HepG2 (cell line): ENCODE measurements at regions not wholly inside any gene's neighbourhood (a gene's known extent, or its start where the extent isn't known, plus 50 kb on each side); places are given as distances from the start of the nearest gene placed in this dataset.

ENCODE experiments used
- ATAC-seq: fragments of 200-7000 bp; cut with Tn5 transposase; 3 replicates; pipeline ENCODE4 v1.9.1; 2020; ENCODE audit warnings: mild to moderate bottlenecking, moderate library complexity
- BruUV-seq: library from RNA; stranded (reverse); fragments of 400-500 nt; replicated peaks from 2 replicates; lab custom pipeline; 2021; lab: Mats Ljungman, UMichigan
- CTCF ChIA-PET: fragments of 300-600 bp; formaldehyde crosslinking; extraction: SDS; loops from one replicate; lab custom pipeline; 2021; ENCODE audit warnings: low total read pairs, inconsistent platforms, low intra/inter-chr PET ratio; lab: Yijun Ruan, JAX
- POLR2A ChIA-PET: fragments of 350-600 bp; sonication (Branson Sonifier 250); formaldehyde crosslinking; loops from one replicate; lab custom pipeline; 2020; ENCODE audit warnings: antibody characterized with exemption, inconsistent platforms; lab: Yijun Ruan, JAX
- DNase-seq: peaks from one replicate; pipeline ENCODE4 v3.0.0-alpha.2; 2015; ENCODE audit warnings: low spot score
- FAIRE-seq: peaks from 3 replicates; lab custom pipeline; 2011; peaks lifted over from hg19 to GRCh38; lab: Jason Lieb, UNC
- H2AFZ ChIP-seq: one replicate; pipeline ENCODE4 v1.6.1; 2011; ENCODE audit warnings: low read length, inconsistent platforms
- H3K27ac ChIP-seq: fragments of 300-600 bp; 3 replicates; pipeline ENCODE4 v1.8.0; 2011; ENCODE audit warnings: mixed run types, mild to moderate bottlenecking, mixed read lengths, low read length, inconsistent platforms; ENCODE audit not compliant: insufficient read depth; ENCODE audit errors: extremely low read length
- H3K27me3 ChIP-seq, 2 experiments: fragments of 200-600 bp in 1 of 2; 2 replicates in 1 of 2; 3 replicates in 1 of 2; pipeline versions ENCODE4 v1.6.0 to v1.8.0; 2011; ENCODE audit warnings: low read length in 2 of 2, mild to moderate bottlenecking in 2 of 2, moderate library complexity in 2 of 2, inconsistent platforms in 1 of 2; ENCODE audit not compliant: insufficient read depth in 2 of 2, control insufficient read depth in 1 of 2
- H3K36me3 ChIP-seq, 2 experiments: fragments of 200-600 bp in 1 of 2; replicated peaks in 1 of 2; 2 replicates in 1 of 2; 3 replicates in 1 of 2; pipeline versions ENCODE4 v1.5.1 to v1.8.0; 2011; ENCODE audit warnings: low read length in 2 of 2, inconsistent platforms in 1 of 2; ENCODE audit not compliant: insufficient read depth in 2 of 2, control insufficient read depth in 1 of 2
- H3K4me1 ChIP-seq: 2 replicates; pipeline ENCODE4 v1.5.1; 2012; ENCODE audit warnings: low read length, inconsistent platforms; ENCODE audit not compliant: insufficient read depth
- H3K4me2 ChIP-seq: 2 replicates; pipeline ENCODE4 v1.6.0; 2011; ENCODE audit warnings: low read depth, low read length, inconsistent platforms
- H3K4me3 ChIP-seq, 3 experiments: fragments of 200-600 bp in 1 of 3; sonication (generic), shearing (Covaris generic) in 1 of 3; replicated peaks in 1 of 3; 2 replicates each; pipeline ENCODE4 v1.5.1; 2011 to 2016; ENCODE audit warnings: low read length in 3 of 3, inconsistent platforms in 2 of 3, low read depth in 2 of 3, mild to moderate bottlenecking in 2 of 3, control low read depth in 1 of 3, mixed read lengths in 1 of 3; ENCODE audit not compliant: insufficient read depth in 1 of 3
- H3K79me2 ChIP-seq: one replicate; pipeline ENCODE4 v1.6.1; 2011; ENCODE audit warnings: low read length, inconsistent platforms; ENCODE audit not compliant: insufficient read depth
- H3K9ac ChIP-seq: 2 replicates; pipeline ENCODE4 v1.6.0; 2011; ENCODE audit warnings: mild to moderate bottlenecking, low read depth, low read length, inconsistent platforms; ENCODE audit not compliant: insufficient read depth
- H3K9me3 ChIP-seq: 2 replicates; pipeline ENCODE4 v1.5.1; 2012; ENCODE audit warnings: mild to moderate bottlenecking, low read length
- H4K20me1 ChIP-seq: 2 replicates; pipeline ENCODE4 v1.6.0; 2011; ENCODE audit warnings: inconsistent platforms, mild to moderate bottlenecking, low read length, moderate library complexity; ENCODE audit not compliant: insufficient read depth
- AGO2 ChIP-seq: fragments of 200-400 bp; formaldehyde crosslinking; optimal IDR thresholded peaks from 2 replicates; pipeline ENCODE3; 2017; ENCODE audit warnings: mild to moderate bottlenecking, low read depth, low read length, moderate library complexity
- BRCA1 ChIP-seq: sonication (generic); formaldehyde crosslinking; IDR thresholded peaks from 2 replicates; pipeline ENCODE4 v1.4.0; 2020; ENCODE audit warnings: missing genetic modification reagents
- CEBPG ChIP-seq: IDR thresholded peaks from 2 replicates; pipeline ENCODE4 v1.6.1; 2016
- CENPX ChIP-seq: sonication (generic); formaldehyde crosslinking; IDR thresholded peaks from 2 replicates; pipeline ENCODE4 v1.9.0; 2021; ENCODE audit warnings: mild to moderate bottlenecking, missing genetic modification reagents, moderate library complexity
- CREB1 ChIP-seq, 2 experiments: fragments of 450-650 bp in 1 of 2; IDR thresholded peaks; 2 replicates each; pipeline ENCODE4 v1.6.1; 2016 to 2017; ENCODE audit warnings: control low read depth in 1 of 2, mild to moderate bottlenecking in 1 of 2, missing compliant biosample characterization in 1 of 2, missing genetic modification characterization in 1 of 2
- DNMT1 ChIP-seq: sonication (generic); formaldehyde crosslinking; IDR thresholded peaks from 2 replicates; pipeline ENCODE4 v1.5.1; 2020; ENCODE audit warnings: mild to moderate bottlenecking, missing genetic modification reagents
- FOXC1 ChIP-seq: sonication (generic); formaldehyde crosslinking; IDR thresholded peaks from 2 replicates; pipeline ENCODE4 v1.8.0; 2022; ENCODE audit warnings: mild to moderate bottlenecking, missing genetic modification reagents, borderline replicate concordance
- KDM5A ChIP-seq: fragments of 200-600 bp; sonication (generic); IDR thresholded peaks from 2 replicates; pipeline ENCODE4 v1.7.0; 2018; ENCODE audit warnings: antibody characterized with exemption, mild to moderate bottlenecking, low read length, borderline replicate concordance
- MAF1 ChIP-seq: sonication (generic); formaldehyde crosslinking; IDR thresholded peaks from 2 replicates; pipeline ENCODE4 v1.5.0; 2020; ENCODE audit warnings: missing genetic modification reagents, borderline replicate concordance
- MAFF ChIP-seq: IDR thresholded peaks from 2 replicates; pipeline ENCODE4 v1.6.1; 2011; ENCODE audit warnings: low read depth, low read length, improper control_type of control experiment
- MYNN ChIP-seq: sonication (generic); formaldehyde crosslinking; IDR thresholded peaks from 2 replicates; pipeline ENCODE4 v1.4.0; 2020; ENCODE audit warnings: mild to moderate bottlenecking, low read depth, missing genetic modification reagents
- RNF2 ChIP-seq: fragments of 450-650 bp; conservative IDR thresholded peaks from 2 replicates; pipeline ENCODE4 v1.6.1; 2016; ENCODE audit warnings: low read depth
- ZFP1 ChIP-seq: IDR thresholded peaks from 2 replicates; pipeline ENCODE4 v1.6.1; 2016
- ZNF230 ChIP-seq: sonication (generic); formaldehyde crosslinking; IDR thresholded peaks from 2 replicates; pipeline ENCODE4 v1.4.0; 2020; ENCODE audit warnings: mild to moderate bottlenecking, missing genetic modification reagents
- ZNF367 ChIP-seq: sonication (generic); formaldehyde crosslinking; IDR thresholded peaks from 2 replicates; pipeline ENCODE4 v1.4.0; 2020; ENCODE audit warnings: missing genetic modification reagents, borderline replicate concordance
- ZNF782 ChIP-seq: sonication (generic); formaldehyde crosslinking; IDR thresholded peaks from 2 replicates; pipeline ENCODE4 v1.4.0; 2020; ENCODE audit warnings: missing genetic modification reagents, mild to moderate bottlenecking, borderline replicate concordance
- WGBS: methylation state at CpG from one replicate; pipeline ENCODE4 v1.1.6; 2017; ENCODE audit warnings: low lambda C conversion rate; 5-methylcytosine and 5-hydroxymethylcytosine counted together
- in situ Hi-C: cut with HindIII; loops from 2 replicates; pipeline ENCODE4 v1.10.0; 2017; ENCODE audit warnings: low pct_unique_long_range_greater_than_20kb; ENCODE audit not compliant: extremely low pct_ligation_motif_present
- intact Hi-C: fragments of 100-400 bp; cut with micrococcal nuclease; formaldehyde crosslinking; loops from one replicate; pipeline ENCODE4 v1.10.0; 2022; ENCODE audit not compliant: unreplicated experiment
- TF ChIP-seq, protein P1 (sequence below): sonication (generic); IDR thresholded peaks from 2 replicates; pipeline ENCODE4 v1.6.1; 2016; ENCODE audit warnings: low read depth, borderline replicate concordance
- TF ChIP-seq, protein P2 (sequence below): sonication (generic); formaldehyde crosslinking; IDR thresholded peaks from 2 replicates; pipeline ENCODE4 v1.5.1; 2020; ENCODE audit warnings: mild to moderate bottlenecking, missing genetic modification reagents, borderline replicate concordance

DNA sequence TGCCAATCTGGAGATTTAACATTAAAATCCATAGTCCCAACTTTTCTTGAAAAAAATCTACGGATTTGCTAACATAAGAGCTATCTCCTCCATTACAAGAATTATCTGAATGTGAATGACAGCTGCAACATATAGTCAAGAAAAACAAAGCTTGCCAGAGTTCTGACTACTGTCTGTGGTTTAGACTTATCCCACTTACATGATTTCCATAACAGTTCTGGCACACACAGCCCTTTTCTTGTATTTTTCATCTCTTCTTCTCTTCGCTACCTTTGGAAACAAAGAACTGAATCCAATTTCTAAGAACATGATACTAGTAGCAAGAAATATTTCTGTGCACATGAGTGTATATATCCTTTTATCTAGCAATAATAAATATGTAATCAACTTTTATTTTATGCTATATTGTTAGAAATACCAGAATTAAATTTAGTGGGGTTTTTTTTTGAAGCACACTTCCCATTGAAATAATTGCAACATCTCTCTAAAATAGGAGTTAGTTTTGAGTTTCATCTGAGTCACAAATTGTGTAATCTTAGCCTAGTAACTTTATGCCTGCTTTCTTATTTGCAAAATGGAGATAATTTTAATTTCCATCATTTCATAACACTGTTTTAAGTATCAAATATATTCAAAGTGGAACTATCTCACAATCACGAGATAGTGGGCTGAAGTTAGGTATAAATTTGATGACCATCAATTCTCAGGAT lies 1217.6 kb downstream of the JRKL start:
- BruUV-seq, result no TSS peak
- no peak for DNase-seq
- H4K20me1 ChIP-seq, result no peaks in the 10 kb centered on the region
- H3K4me1 ChIP-seq, result no peaks in the 10 kb centered on the region
- H2AFZ ChIP-seq, result no peak overlapping the region
- no peak overlapping the region for H3K27ac ChIP-seq
- H3K9ac ChIP-seq, result no peak overlapping the region
- WGBS, result 27% methylated on average over 3 of the region's 3 CpGs
- no peaks in the 10 kb centered on the region; a peak in 1 of 5 replicates for H3K27me3 ChIP-seq
- FAIRE-seq, result no peak
- no peaks in the 10 kb centered on the region for H3K9me3 ChIP-seq
- H3K4me3 ChIP-seq, result no peak overlapping the region
- POLR2A ChIA-PET, result no interaction called here
- no peaks in the 10 kb centered on the region for H3K36me3 ChIP-seq
- ATAC-seq, result no peak
- intact Hi-C loops, result no loop called here
- no peak overlapping the region for H3K4me2 ChIP-seq
- in situ Hi-C loops, result no loop called here
- TF ChIP-seq CEBPG (CRISPR knock-in tag), result no peak
- no peak for TF ChIP-seq ZFP1 (CRISPR knock-in tag)
- TF ChIP-seq, protein P1, sequence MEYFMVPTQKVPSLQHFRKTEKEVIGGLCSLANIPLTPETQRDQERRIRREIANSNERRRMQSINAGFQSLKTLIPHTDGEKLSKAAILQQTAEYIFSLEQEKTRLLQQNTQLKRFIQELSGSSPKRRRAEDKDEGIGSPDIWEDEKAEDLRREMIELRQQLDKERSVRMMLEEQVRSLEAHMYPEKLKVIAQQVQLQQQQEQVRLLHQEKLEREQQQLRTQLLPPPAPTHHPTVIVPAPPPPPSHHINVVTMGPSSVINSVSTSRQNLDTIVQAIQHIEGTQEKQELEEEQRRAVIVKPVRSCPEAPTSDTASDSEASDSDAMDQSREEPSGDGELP, result no peak
- TF ChIP-seq ZNF230 (CRISPR knock-in tag), result no peak
- no peak for TF ChIP-seq BRCA1 (CRISPR knock-in tag)
- TF ChIP-seq MYNN (CRISPR knock-in tag), result no peak
- no peak for TF ChIP-seq DNMT1 (CRISPR knock-in tag)
- no peak for TF ChIP-seq CENPX (CRISPR knock-in tag)
- no peak for TF ChIP-seq MAFF
- no peak for TF ChIP-seq MAF1 (CRISPR knock-in tag)
- no peak for TF ChIP-seq FOXC1
- no peak for TF ChIP-seq CREB1 (IDR thresholded peaks at IDR 0.05)
- no peak for TF ChIP-seq CREB1 (CRISPR knock-in tag; IDR thresholded peaks at IDR 0.05)
- TF ChIP-seq, protein P2, sequence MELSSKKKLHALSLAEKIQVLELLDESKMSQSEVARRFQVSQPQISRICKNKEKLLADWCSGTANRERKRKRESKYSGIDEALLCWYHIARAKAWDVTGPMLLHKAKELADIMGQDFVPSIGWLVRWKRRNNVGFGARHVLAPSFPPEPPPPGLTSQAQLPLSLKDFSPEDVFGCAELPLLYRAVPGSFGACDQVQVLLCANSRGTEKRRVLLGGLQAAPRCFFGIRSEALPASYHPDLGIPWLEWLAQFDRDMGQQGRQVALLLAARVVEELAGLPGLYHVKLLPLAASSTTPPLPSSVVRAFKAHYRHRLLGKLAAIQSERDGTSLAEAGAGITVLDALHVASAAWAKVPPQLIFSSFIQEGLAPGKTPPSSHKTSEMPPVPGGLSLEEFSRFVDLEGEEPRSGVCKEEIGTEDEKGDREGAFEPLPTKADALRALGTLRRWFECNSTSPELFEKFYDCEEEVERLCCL (CRISPR knock-in tag), result no peak
- TF ChIP-seq RNF2, result no peak
- no peak for TF ChIP-seq AGO2
- no peak for TF ChIP-seq ZNF782 (CRISPR knock-in tag)
- TF ChIP-seq KDM5A, result no peak
- TF ChIP-seq ZNF367 (CRISPR knock-in tag), result no peak
- CTCF ChIA-PET, result no interaction called here
- H3K79me2 ChIP-seq, result no peaks in the 10 kb centered on the region
